Gastroesophageal sphincter (tissue), 3 donors: ENCODE measurements at regions not wholly inside any gene's neighbourhood (a gene's known extent, or its start where the extent isn't known, plus 50 kb on each side); places are given as distances from the start of the nearest gene placed in this dataset.

Experiments used
- CTCF ChIP-seq, 4 experiments: fragments of 200-600 bp in 2 of 4; fragments of 450-650 bp in 2 of 4; sonication (generic) in 1 of 4; IDR thresholded peaks; one replicate each; pipeline ENCODE4 v1.5.1; 2017 to 2019; ENCODE audit warnings: antibody characterized with exemption in 4 of 4, mild to moderate bottlenecking in 2 of 4, moderate library complexity in 2 of 4
- EP300 ChIP-seq: sonication (generic); formaldehyde crosslinking; IDR thresholded peaks from one replicate; pipeline ENCODE4 v1.6.1; 2017; ENCODE audit warnings: antibody characterized with exemption, mild to moderate bottlenecking
- POLR2A ChIP-seq, 2 donors: fragments of 450-650 bp; IDR thresholded peaks; one replicate each; pipeline ENCODE4 v1.6.1; 2017; ENCODE audit warnings: antibody characterized with exemption in 2 of 2, mild to moderate bottlenecking in 2 of 2, moderate library complexity in 1 of 2
- POLR2AphosphoS5 ChIP-seq: sonication (generic); formaldehyde crosslinking; IDR thresholded peaks from one replicate; pipeline ENCODE4 v1.6.1; 2017; ENCODE audit warnings: antibody characterized with exemption

- TF ChIP-seq CTCF (IDR thresholded peaks at IDR 0.05) = no peak
- no peak for TF ChIP-seq POLR2A (IDR thresholded peaks at IDR 0.05)
- TF ChIP-seq EP300 = no peak
- TF ChIP-seq POLR2AphosphoS5 = no peak
These were observed 79.8 kb upstream of the SOX2 start for GRCh38 chr3:181631901-181632300.
